GM12878 (cell line): ENCODE measurements at regions not wholly inside any gene's neighbourhood (a gene's known extent, or its start where the extent isn't known, plus 50 kb on each side); places are given as distances from the start of the nearest gene placed in this dataset.

Source experiments
- BCL3 ChIP-seq: IDR thresholded peaks from 2 replicates; pipeline ENCODE4 v1.6.1; 2011; ENCODE audit warnings: borderline replicate concordance, low read depth, mild to moderate bottlenecking, moderate library complexity, low read length; ENCODE audit not compliant: insufficient read depth, poor library complexity, severe bottlenecking
- BHLHE40 ChIP-seq, 2 experiments: fragments of 450-650 bp in 1 of 2; IDR thresholded peaks; 2 replicates each; pipeline ENCODE4 v1.6.1; 2011 to 2017; ENCODE audit warnings: low read depth in 2 of 2, borderline replicate concordance in 1 of 2, improper control_type of control experiment in 1 of 2, low read length in 1 of 2, mild to moderate bottlenecking in 1 of 2
- CBX3 ChIP-seq: fragments of 200-600 bp; sonication (generic); IDR thresholded peaks from 2 replicates; pipeline ENCODE4 v1.6.1; 2016; ENCODE audit warnings: low read depth, borderline replicate concordance
- CEBPB ChIP-seq, 2 experiments: fragments of 150-350 bp in 1 of 2; IDR thresholded peaks; 2 replicates each; pipeline ENCODE4 v1.6.1; 2012 to 2014; ENCODE audit warnings: low read depth in 2 of 2, low read length in 2 of 2, borderline replicate concordance in 1 of 2, inconsistent platforms in 1 of 2
- CREM ChIP-seq: IDR thresholded peaks from 2 replicates; pipeline ENCODE4 v1.6.1; 2014; ENCODE audit warnings: antibody characterized with exemption, low read depth
- CUX1 ChIP-seq: IDR thresholded peaks from 2 replicates; pipeline ENCODE4 v1.6.1; 2012; ENCODE audit warnings: improper control_type of control experiment, low read depth, low read length; ENCODE audit not compliant: insufficient replicate concordance
- DPF2 ChIP-seq: fragments of 450-650 bp; IDR thresholded peaks from 2 replicates; pipeline ENCODE4 v1.6.1; 2017; ENCODE audit warnings: mild to moderate bottlenecking
- EED ChIP-seq: sonication (generic); IDR thresholded peaks from 2 replicates; pipeline ENCODE4 v1.6.1; 2016; ENCODE audit warnings: antibody characterized with exemption, low read depth
- EP300 ChIP-seq, 2 experiments: fragments of 150-350 bp in 1 of 2; IDR thresholded peaks; 2 replicates each; pipeline ENCODE4 v1.6.1; 2011 to 2012; ENCODE audit warnings: low read depth in 2 of 2, low read length in 2 of 2, borderline replicate concordance in 1 of 2, improper control_type of control experiment in 1 of 2, inconsistent platforms in 1 of 2; ENCODE audit not compliant: control insufficient read depth in 1 of 2
- KAT2A ChIP-seq: conservative IDR thresholded peaks from 2 replicates; pipeline ENCODE4 v1.6.1; 2011; ENCODE audit warnings: low read depth, low read length; ENCODE audit not compliant: control insufficient read depth
- MEF2B ChIP-seq: fragments of 450-650 bp; IDR thresholded peaks from 2 replicates; pipeline ENCODE4 v1.6.1; 2018; ENCODE audit warnings: mild to moderate bottlenecking, moderate library complexity; ENCODE audit not compliant: partially characterized antibody, poor library complexity, severe bottlenecking
- NR2C2 ChIP-seq: IDR thresholded peaks from 2 replicates; pipeline ENCODE4 v1.6.1; 2011; ENCODE audit warnings: borderline replicate concordance, low read depth; ENCODE audit not compliant: control insufficient read depth, insufficient read length
- PAX8 ChIP-seq: fragments of 450-650 bp; IDR thresholded peaks from 2 replicates; pipeline ENCODE4 v1.6.1; 2017; ENCODE audit warnings: mild to moderate bottlenecking, moderate library complexity
- RAD21 ChIP-seq: IDR thresholded peaks from 2 replicates; pipeline ENCODE4 v1.6.1; 2011; ENCODE audit warnings: mild to moderate bottlenecking, low read depth, low read length, moderate library complexity; ENCODE audit not compliant: insufficient read depth
- RAD51 ChIP-seq: fragments of 450-650 bp; IDR thresholded peaks from 2 replicates; pipeline ENCODE4 v1.6.1; 2016; ENCODE audit warnings: moderate library complexity, mild to moderate bottlenecking, inconsistent platforms
- SKIL ChIP-seq: fragments of 450-650 bp; IDR thresholded peaks from 2 replicates; pipeline ENCODE4 v1.6.1; 2017; ENCODE audit warnings: mild to moderate bottlenecking, low read depth, inconsistent platforms; ENCODE audit not compliant: poor library complexity, severe bottlenecking
- SMAD5 ChIP-seq: IDR thresholded peaks from 2 replicates; pipeline ENCODE4 v1.6.1; 2016; ENCODE audit warnings: antibody characterized with exemption, low read depth
- TCF3 ChIP-seq: IDR thresholded peaks from 2 replicates; pipeline ENCODE4 v1.6.1; 2012; ENCODE audit warnings: low read depth, mild to moderate bottlenecking, low read length, borderline replicate concordance; ENCODE audit not compliant: insufficient read depth
- USF1 ChIP-seq: IDR thresholded peaks from 2 replicates; pipeline ENCODE4 v1.6.1; 2011; ENCODE audit warnings: borderline replicate concordance, low read depth, mild to moderate bottlenecking, moderate library complexity, mixed read lengths, low read length; ENCODE audit not compliant: insufficient read depth; ENCODE audit errors: extremely low read length
- ZNF207 ChIP-seq: fragments of 450-650 bp; IDR thresholded peaks from 2 replicates; pipeline ENCODE4 v1.6.1; 2014; ENCODE audit warnings: antibody characterized with exemption, mild to moderate bottlenecking, borderline replicate concordance

DNA sequence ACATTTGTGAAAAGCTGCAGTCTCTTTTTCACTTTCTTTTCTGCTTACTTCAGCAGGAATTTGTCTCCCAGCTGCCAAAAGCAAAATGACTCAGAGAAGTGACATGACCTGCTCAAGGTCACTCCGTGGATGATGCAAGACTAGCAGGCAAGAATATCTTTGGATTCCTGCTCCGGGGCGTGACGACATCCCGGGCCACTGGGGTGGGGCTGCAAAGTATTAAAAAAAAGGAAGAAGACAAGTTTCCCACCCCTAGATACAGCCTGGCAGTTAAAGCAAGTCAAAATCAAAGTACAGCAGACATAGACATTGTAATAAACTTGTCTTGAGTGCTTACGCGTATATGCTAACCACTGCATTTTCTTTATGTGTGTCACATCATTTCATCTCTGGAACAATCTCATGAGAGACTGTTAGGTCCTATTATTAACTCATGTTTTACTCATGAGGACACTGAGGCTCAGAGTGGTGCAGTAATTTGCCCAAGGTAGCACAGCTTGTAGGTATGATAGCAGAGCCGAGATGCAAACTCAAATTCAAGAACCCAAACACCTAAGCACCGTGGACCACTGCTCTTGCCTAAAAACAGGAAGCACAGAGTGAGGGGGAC is 485.2 kb upstream of the PROK2 start (continued):
- TF ChIP-seq BCL3 (no peak), BHLHE40 (IDR thresholded peaks at IDR 0.05; ENCODE audit: borderline replicate concordance in 1 of 2, low read depth in 2 of 2, low read length in 1 of 2) (no peak), CUX1 (no peak), EED (peak; percentile 55; the same call in 1 of the 2 replicates), SKIL (no peak), DPF2 (no peak), RAD21 (no peak), EP300 (IDR thresholded peaks at IDR 0.05; ENCODE audit: borderline replicate concordance in 1 of 2, control insufficient read depth in 1 of 2, low read depth in 2 of 2, low read length in 2 of 2) (no peak), CREM (peak; percentile 42; the same call in 1 of the 2 replicates), ZNF207 (no peak), CBX3 (no peak), NR2C2 (no peak), PAX8 (no peak), MEF2B (no peak), SMAD5 (no peak), KAT2A (no peak), USF1 (no peak), TCF3 (no peak), CEBPB (IDR thresholded peaks at IDR 0.05; ENCODE audit: borderline replicate concordance in 1 of 2, low read depth in 2 of 2, low read length in 2 of 2) (no peak; a peak in 1 of 4 replicates), RAD51 (no peak)
